HepG2 (cell line): ENCODE measurements at regions not wholly inside any gene's neighbourhood (a gene's known extent, or its start where the extent isn't known, plus 50 kb on each side); places are given as distances from the start of the nearest gene placed in this dataset.

Source experiments
- HDAC6 ChIP-seq: fragments of 200-600 bp; sonication (generic); IDR thresholded peaks from 2 replicates; pipeline ENCODE4 v1.7.0; 2017; ENCODE audit warnings: mild to moderate bottlenecking, antibody characterized with exemption, low read length, low read depth
- KLF9 ChIP-seq: IDR thresholded peaks from 2 replicates; pipeline ENCODE4 v1.6.1; 2016; ENCODE audit warnings: low read depth
- NFYB ChIP-seq: sonication (generic); formaldehyde crosslinking; IDR thresholded peaks from 2 replicates; pipeline ENCODE4 v1.4.0; 2020; ENCODE audit warnings: missing genetic modification reagents
- POLR2AphosphoS5 ChIP-seq: IDR thresholded peaks from 2 replicates; pipeline ENCODE4 v1.6.1; 2012; ENCODE audit warnings: low read depth, low read length
- PRDM10 ChIP-seq: sonication (generic); formaldehyde crosslinking; IDR thresholded peaks from 2 replicates; pipeline ENCODE4 v1.4.0; 2020; ENCODE audit warnings: low read depth, missing genetic modification reagents
- SIN3A ChIP-seq: IDR thresholded peaks from 2 replicates; pipeline ENCODE4 v1.6.1; 2011; ENCODE audit warnings: low read depth, mild to moderate bottlenecking, control low read depth, low read length, borderline replicate concordance
- SP1 ChIP-seq, 2 experiments: fragments of 450-650 bp in 1 of 2; sonication (generic) in 1 of 2; formaldehyde crosslinking in 1 of 2; IDR thresholded peaks; 2 replicates each; pipeline versions ENCODE4 v1.4.0 to v1.6.1; 2016 to 2020; ENCODE audit warnings: missing genetic modification reagents in 1 of 2
- ZNF10 ChIP-seq: sonication (generic); formaldehyde crosslinking; IDR thresholded peaks from 2 replicates; pipeline ENCODE4 v1.4.0; 2020; ENCODE audit warnings: mild to moderate bottlenecking, low read depth, missing genetic modification reagents, borderline replicate concordance
- ZNF121 ChIP-seq: sonication (generic); formaldehyde crosslinking; IDR thresholded peaks from 2 replicates; pipeline ENCODE4 v1.5.0; 2020; ENCODE audit warnings: mild to moderate bottlenecking, missing genetic modification reagents
- ZNF512 ChIP-seq: sonication (generic); formaldehyde crosslinking; IDR thresholded peaks from 2 replicates; pipeline ENCODE4 v1.4.0; 2020; ENCODE audit warnings: mild to moderate bottlenecking, missing genetic modification reagents

- no peak for TF ChIP-seq ZNF512 (CRISPR knock-in tag)
- no peak for TF ChIP-seq SP1 (IDR thresholded peaks at IDR 0.05)
- no peak for TF ChIP-seq SP1 (CRISPR knock-in tag; IDR thresholded peaks at IDR 0.05)
- TF ChIP-seq ZNF10 (CRISPR knock-in tag), result no peak
- no peak for TF ChIP-seq PRDM10 (CRISPR knock-in tag)
- no peak for TF ChIP-seq NFYB
- no peak for TF ChIP-seq SIN3A
- no peak for TF ChIP-seq HDAC6
- TF ChIP-seq POLR2AphosphoS5, result no peak
- no peak for TF ChIP-seq KLF9 (CRISPR knock-in tag)
- no peak for TF ChIP-seq ZNF121 (CRISPR knock-in tag)
Observed at GRCh38 chr7:98056580-98056979, 50.1 kb upstream of the LMTK2 start.
